ENCODE measurements at regions not wholly inside any gene's neighbourhood (a gene's known extent, or its start where the extent isn't known, plus 50 kb on each side); places are given as distances from the start of the nearest gene placed in this dataset.

- TF ChIP-seq CTCF (IDR thresholded peaks at IDR 0.05) = no peak
- TF ChIP-seq POLR2A (IDR thresholded peaks at IDR 0.05) = no peak
These were observed 1076.3 kb upstream of the TENM3 start for GRCh38 chr4:181166742-181167399.
